ENCODE measurements at regions not wholly inside any gene's neighbourhood (a gene's known extent, or its start where the extent isn't known, plus 50 kb on each side); places are given as distances from the start of the nearest gene placed in this dataset.
"Not testable (repeated sequence)": the region's sequence is repeated elsewhere in the genome, so short reads cannot be mapped to it uniquely, and the experiment has no call there.

GRCh38 chr3:6750782-6751181 is 110.1 kb upstream of the GRM7 start:
- no peaks in the 10 kb centered on the region for H3K9me3 ChIP-seq (ENCODE audit: control insufficient read depth in 1 of 2, low read length in 2 of 2)
- no peaks in the 10 kb centered on the region for H3K27me3 Mint-ChIP-seq
- intact Hi-C loops (cut with micrococcal nuclease), result no loop called here
- H3K4me1 Mint-ChIP-seq, result no peaks in the 10 kb centered on the region
- no peak overlapping the region for H3K4me3 ChIP-seq (ENCODE audit: low read length in 2 of 2)
- no peaks in the 10 kb centered on the region for H3K4me1 ChIP-seq (ENCODE audit: insufficient read depth, low read length)
- peaks cover 2 to 25% (median 10%) of the 10 kb centered on the region in 8 donors for H3K9me3 Mint-ChIP-seq
- H3K27ac ChIP-seq (ENCODE audit: low read depth, low read length), result no peak overlapping the region
- DNase-seq, result no peak
- H3K27me3 ChIP-seq (ENCODE audit: insufficient read depth, low read length), result no peaks in the 10 kb centered on the region
- no peaks in the 10 kb centered on the region for H3K36me3 ChIP-seq (ENCODE audit: insufficient read depth, low read length)
- H3K36me3 Mint-ChIP-seq, result no peaks in the 10 kb centered on the region
- ChIA-PET POLR2A (ENCODE audit: partially characterized antibody) (no interaction called here), CTCF (ENCODE audit: partially characterized antibody) (no interaction called here)
- H3K4me3 Mint-ChIP-seq, result no peak overlapping the region
- no peak overlapping the region for H3K27ac Mint-ChIP-seq

- H3K4me1 ChIP-seq (ENCODE audit: insufficient read depth, low read length), result no peaks in the 10 kb centered on the region
- H3K36me3 Mint-ChIP-seq, result no peaks in the 10 kb centered on the region
- no peaks in the 10 kb centered on the region for H3K4me1 Mint-ChIP-seq
- no peaks in the 10 kb centered on the region for H3K36me3 ChIP-seq (ENCODE audit: insufficient read depth, low read length)
- H3K27ac ChIP-seq (ENCODE audit: low read depth, low read length), result no peak overlapping the region
- peaks cover 0 to 14% (median 5%) of the 10 kb centered on the region in 8 donors for H3K9me3 Mint-ChIP-seq
- no peak overlapping the region for H3K4me3 Mint-ChIP-seq
- H3K27ac Mint-ChIP-seq, result no peak overlapping the region
- ChIA-PET POLR2A (ENCODE audit: partially characterized antibody) (no interaction called here), CTCF (ENCODE audit: partially characterized antibody) (no interaction called here)
- no peaks in the 10 kb centered on the region for H3K27me3 Mint-ChIP-seq
- H3K4me3 ChIP-seq (ENCODE audit: low read length in 2 of 2), result no peak overlapping the region
- no peaks in the 10 kb centered on the region for H3K27me3 ChIP-seq (ENCODE audit: insufficient read depth, low read length)
- H3K9me3 ChIP-seq (ENCODE audit: control insufficient read depth in 1 of 2, low read length in 2 of 2), result no peaks in the 10 kb centered on the region
- intact Hi-C loops (cut with micrococcal nuclease), result no loop called here
- no peak for DNase-seq
Observed at GRCh38 chr3:6753536-6753935, 107.4 kb upstream of the GRM7 start.

- H3K4me1 ChIP-seq (ENCODE audit: insufficient read depth, low read length); CTCF ChIA-PET (ENCODE audit: partially characterized antibody); H3K27me3 ChIP-seq (ENCODE audit: insufficient read depth, low read length); H3K4me3 ChIP-seq (ENCODE audit: low read length in 2 of 2); H3K36me3 ChIP-seq (ENCODE audit: insufficient read depth, low read length); H3K27me3 Mint-ChIP-seq; DNase-seq; H3K27ac Mint-ChIP-seq; H3K9me3 ChIP-seq (ENCODE audit: control insufficient read depth in 1 of 2, low read length in 2 of 2); H3K27ac ChIP-seq (ENCODE audit: low read depth, low read length); H3K4me1 Mint-ChIP-seq; intact Hi-C loops (cut with micrococcal nuclease); H3K4me3 Mint-ChIP-seq; H3K9me3 Mint-ChIP-seq; H3K36me3 Mint-ChIP-seq; POLR2A ChIA-PET (ENCODE audit: partially characterized antibody): not testable (repeated sequence)
Observed at GRCh38 chr3:6769532-6770396, 91.2 kb upstream of the GRM7 start.

GRCh38 chr3:6770397-6770690 is 90.6 kb upstream of the GRM7 start:
- Histone ChIP-seq H3K27ac (ENCODE audit: low read depth, low read length) (no peak overlapping the region), H3K9me3 (ENCODE audit: control insufficient read depth in 1 of 2, low read length in 2 of 2) (no peaks in the 10 kb centered on the region), H3K27me3 (ENCODE audit: insufficient read depth, low read length) (no peaks in the 10 kb centered on the region), H3K4me3 (ENCODE audit: low read length in 2 of 2) (no peak overlapping the region), H3K4me1 (ENCODE audit: insufficient read depth, low read length) (no peaks in the 10 kb centered on the region), H3K36me3 (ENCODE audit: insufficient read depth, low read length) (no peaks in the 10 kb centered on the region)
- no peaks in the 10 kb centered on the region for H3K4me1 Mint-ChIP-seq
- H3K36me3 Mint-ChIP-seq, result no peaks in the 10 kb centered on the region
- no peak overlapping the region for H3K4me3 Mint-ChIP-seq
- intact Hi-C loops (cut with micrococcal nuclease), result no loop called here
- ChIA-PET CTCF (ENCODE audit: partially characterized antibody) (no interaction called here), POLR2A (ENCODE audit: partially characterized antibody) (no interaction called here)
- peaks cover 0 to 9% (median 4%) of the 10 kb centered on the region in 8 donors for H3K9me3 Mint-ChIP-seq
- no peak overlapping the region for H3K27ac Mint-ChIP-seq
- DNase-seq, result no peak
- no peaks in the 10 kb centered on the region for H3K27me3 Mint-ChIP-seq

- ChIA-PET CTCF (ENCODE audit: partially characterized antibody) (no interaction called here), POLR2A (ENCODE audit: partially characterized antibody) (no interaction called here)
- DNase-seq, result no peak
- Histone ChIP-seq H3K9me3 (ENCODE audit: control insufficient read depth in 1 of 2, low read length in 2 of 2) (no peaks in the 10 kb centered on the region), H3K4me1 (ENCODE audit: insufficient read depth, low read length) (no peaks in the 10 kb centered on the region), H3K36me3 (ENCODE audit: insufficient read depth, low read length) (no peaks in the 10 kb centered on the region), H3K4me3 (ENCODE audit: low read length in 2 of 2) (no peak overlapping the region), H3K27me3 (ENCODE audit: insufficient read depth, low read length) (no peaks in the 10 kb centered on the region), H3K27ac (ENCODE audit: low read depth, low read length) (no peak overlapping the region)
- no peak overlapping the region for H3K4me3 Mint-ChIP-seq
- no peaks in the 10 kb centered on the region for H3K36me3 Mint-ChIP-seq
- no peak overlapping the region for H3K27ac Mint-ChIP-seq
- intact Hi-C loops (cut with micrococcal nuclease), result no loop called here
- peaks cover 0 to 9% (median 3%) of the 10 kb centered on the region in 8 donors for H3K9me3 Mint-ChIP-seq
- H3K27me3 Mint-ChIP-seq, result no peaks in the 10 kb centered on the region
- no peaks in the 10 kb centered on the region for H3K4me1 Mint-ChIP-seq
Observed at GRCh38 chr3:6771171-6771570, 89.7 kb upstream of the GRM7 start.

- CTCF ChIA-PET (ENCODE audit: partially characterized antibody), result no interaction called here
- no peaks in the 10 kb centered on the region for H3K4me1 ChIP-seq (ENCODE audit: insufficient read depth, low read length)
- no peak overlapping the region for H3K4me3 ChIP-seq (ENCODE audit: low read length in 2 of 2)
- no peak overlapping the region for H3K4me3 Mint-ChIP-seq
- no peaks in the 10 kb centered on the region for H3K27me3 Mint-ChIP-seq
- no peak overlapping the region for H3K27ac Mint-ChIP-seq
- DNase-seq, result no peak
- no peaks in the 10 kb centered on the region for H3K9me3 ChIP-seq (ENCODE audit: control insufficient read depth in 1 of 2, low read length in 2 of 2)
- H3K4me1 Mint-ChIP-seq, result no peaks in the 10 kb centered on the region
- H3K27ac ChIP-seq (ENCODE audit: low read depth, low read length), result no peak overlapping the region
- POLR2A ChIA-PET (ENCODE audit: partially characterized antibody), result no interaction called here
- H3K9me3 Mint-ChIP-seq, result peaks cover 0 to 6% (median 4%) of the 10 kb centered on the region in 8 donors
- intact Hi-C loops (cut with micrococcal nuclease), result no loop called here
- H3K36me3 ChIP-seq (ENCODE audit: insufficient read depth, low read length), result no peaks in the 10 kb centered on the region
- H3K27me3 ChIP-seq (ENCODE audit: insufficient read depth, low read length), result no peaks in the 10 kb centered on the region
- no peaks in the 10 kb centered on the region for H3K36me3 Mint-ChIP-seq
Observed at GRCh38 chr3:6779140-6779539, 81.8 kb upstream of the GRM7 start.

GRCh38 chr3:6781092-6781491 is 79.8 kb upstream of the GRM7 start:
- Mint-ChIP-seq H3K36me3 (no peaks in the 10 kb centered on the region), H3K4me1 (no peaks in the 10 kb centered on the region), H3K9me3 (peaks cover 0 to 6% (median 3%) of the 10 kb centered on the region in 8 donors), H3K27ac (no peak overlapping the region), H3K4me3 (no peak overlapping the region), H3K27me3 (no peaks in the 10 kb centered on the region)
- DNase-seq, result no peak
- Histone ChIP-seq H3K27ac (ENCODE audit: low read depth, low read length) (no peak overlapping the region), H3K4me3 (ENCODE audit: low read length in 2 of 2) (no peak overlapping the region), H3K4me1 (ENCODE audit: insufficient read depth, low read length) (no peaks in the 10 kb centered on the region), H3K9me3 (ENCODE audit: control insufficient read depth in 1 of 2, low read length in 2 of 2) (no peaks in the 10 kb centered on the region), H3K36me3 (ENCODE audit: insufficient read depth, low read length) (no peaks in the 10 kb centered on the region), H3K27me3 (ENCODE audit: insufficient read depth, low read length) (no peaks in the 10 kb centered on the region)
- ChIA-PET CTCF (ENCODE audit: partially characterized antibody) (no interaction called here), POLR2A (ENCODE audit: partially characterized antibody) (no interaction called here)
- intact Hi-C loops (cut with micrococcal nuclease), result no loop called here

- Histone ChIP-seq H3K27ac (ENCODE audit: low read depth, low read length) (no peak overlapping the region), H3K27me3 (ENCODE audit: insufficient read depth, low read length) (no peaks in the 10 kb centered on the region), H3K4me3 (ENCODE audit: low read length in 2 of 2) (no peak overlapping the region), H3K36me3 (ENCODE audit: insufficient read depth, low read length) (no peaks in the 10 kb centered on the region), H3K4me1 (ENCODE audit: insufficient read depth, low read length) (no peaks in the 10 kb centered on the region), H3K9me3 (ENCODE audit: control insufficient read depth in 1 of 2, low read length in 2 of 2) (no peaks in the 10 kb centered on the region)
- H3K27ac Mint-ChIP-seq, result no peak overlapping the region
- ChIA-PET CTCF (ENCODE audit: partially characterized antibody) (no interaction called here), POLR2A (ENCODE audit: partially characterized antibody) (no interaction called here)
- no peaks in the 10 kb centered on the region for H3K36me3 Mint-ChIP-seq
- no peak for DNase-seq
- H3K4me1 Mint-ChIP-seq, result no peaks in the 10 kb centered on the region
- H3K27me3 Mint-ChIP-seq, result no peaks in the 10 kb centered on the region
- intact Hi-C loops (cut with micrococcal nuclease), result no loop called here
- H3K4me3 Mint-ChIP-seq, result no peak overlapping the region
- peaks cover 0 to under 1% (median 0%) of the 10 kb centered on the region in 8 donors for H3K9me3 Mint-ChIP-seq
Observed at GRCh38 chr3:6785726-6786125, 75.2 kb upstream of the GRM7 start.

Measured in CD4-positive, alpha-beta memory T cell (primary cell).